Esophagus squamous epithelium (tissue), 5 donors: ENCODE measurements at regions not wholly inside any gene's neighbourhood (a gene's known extent, or its start where the extent isn't known, plus 50 kb on each side); places are given as distances from the start of the nearest gene placed in this dataset.

ENCODE experiments used
- DNase-seq: peaks from one replicate; lab custom pipeline; 2025; lab: John Stamatoyannopoulos, UW
- H3K27ac ChIP-seq, 4 donors: fragments of 200-600 bp; sonication (generic); one replicate each; pipeline ENCODE4 v1.5.1; 2016 to 2019; ENCODE audit warnings: mild to moderate bottlenecking in 1 of 4
- H3K27me3 ChIP-seq, 4 donors: fragments of 200-600 bp; sonication (generic); 1 replicate in 3 of 4; 2 replicates in 1 of 4; pipeline versions ENCODE4 v1.5.1 to v1.6.0; 2017 to 2021; ENCODE audit warnings: antibody characterized with exemption in 1 of 4
- H3K36me3 ChIP-seq, 3 donors: fragments of 200-600 bp; sonication (generic); one replicate each; pipeline ENCODE4 v1.5.1; 2016 to 2019
- H3K4me1 ChIP-seq, 3 donors: fragments of 200-600 bp; sonication (generic); one replicate each; pipeline ENCODE4 v1.5.1; 2017 to 2019
- H3K4me3 ChIP-seq, 4 donors: fragments of 200-600 bp; sonication (generic); 1 replicate in 3 of 4; 2 replicates in 1 of 4; pipeline ENCODE4 v1.5.1; 2016 to 2019; ENCODE audit warnings: mild to moderate bottlenecking in 2 of 4, moderate library complexity in 1 of 4
- H3K9me3 ChIP-seq, 3 donors: fragments of 200-600 bp; sonication (generic); one replicate each; pipeline ENCODE4 v1.5.1; 2016 to 2019
- POLR2A ChIP-seq, 4 donors: fragments of 450-650 bp; IDR thresholded peaks; one replicate each; pipeline ENCODE4 v1.6.1; 2017; ENCODE audit warnings: antibody characterized with exemption in 4 of 4, mild to moderate bottlenecking in 4 of 4, moderate library complexity in 3 of 4
- WGBS, 2 donors: methylation state at CpG; one replicate each; pipeline ENCODE4 v1.1.5; 2018; 5-methylcytosine and 5-hydroxymethylcytosine counted together
- intact Hi-C: fragments of 100-400 bp; cut with DNase I; formaldehyde crosslinking; loops from one replicate; pipeline ENCODE4 v1.15.0; 2022
- TF ChIP-seq, protein P1 (sequence below), 6 experiments: fragments of 450-650 bp in 4 of 6; fragments of 200-600 bp in 2 of 6; sonication (generic) in 2 of 6; IDR thresholded peaks; one replicate each; pipeline ENCODE4 v1.5.1; 2016 to 2019; ENCODE audit warnings: antibody characterized with exemption in 6 of 6, mild to moderate bottlenecking in 4 of 6, moderate library complexity in 4 of 6
- donor health status: DM: yes; HTN: yes; CAD: no.

- no peaks in the 10 kb centered on the region for H3K4me1 ChIP-seq
- H3K27me3 ChIP-seq, result no peaks in the 10 kb centered on the region
- no peaks in the 10 kb centered on the region for H3K36me3 ChIP-seq
- no peak overlapping the region for H3K27ac ChIP-seq
- H3K9me3 ChIP-seq, result peaks cover 0 to 3% (median 0%) of the 10 kb centered on the region in 3 donors
- H3K4me3 ChIP-seq, result no peak overlapping the region
- no peak for DNase-seq
- WGBS, 2 donors, result 42 to 45% methylated on average over 1 of the region's 1 CpG
- intact Hi-C loops, result no loop called here
- TF ChIP-seq, protein P1, sequence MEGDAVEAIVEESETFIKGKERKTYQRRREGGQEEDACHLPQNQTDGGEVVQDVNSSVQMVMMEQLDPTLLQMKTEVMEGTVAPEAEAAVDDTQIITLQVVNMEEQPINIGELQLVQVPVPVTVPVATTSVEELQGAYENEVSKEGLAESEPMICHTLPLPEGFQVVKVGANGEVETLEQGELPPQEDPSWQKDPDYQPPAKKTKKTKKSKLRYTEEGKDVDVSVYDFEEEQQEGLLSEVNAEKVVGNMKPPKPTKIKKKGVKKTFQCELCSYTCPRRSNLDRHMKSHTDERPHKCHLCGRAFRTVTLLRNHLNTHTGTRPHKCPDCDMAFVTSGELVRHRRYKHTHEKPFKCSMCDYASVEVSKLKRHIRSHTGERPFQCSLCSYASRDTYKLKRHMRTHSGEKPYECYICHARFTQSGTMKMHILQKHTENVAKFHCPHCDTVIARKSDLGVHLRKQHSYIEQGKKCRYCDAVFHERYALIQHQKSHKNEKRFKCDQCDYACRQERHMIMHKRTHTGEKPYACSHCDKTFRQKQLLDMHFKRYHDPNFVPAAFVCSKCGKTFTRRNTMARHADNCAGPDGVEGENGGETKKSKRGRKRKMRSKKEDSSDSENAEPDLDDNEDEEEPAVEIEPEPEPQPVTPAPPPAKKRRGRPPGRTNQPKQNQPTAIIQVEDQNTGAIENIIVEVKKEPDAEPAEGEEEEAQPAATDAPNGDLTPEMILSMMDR (IDR thresholded peaks at IDR 0.05), result no peak
- no peak for TF ChIP-seq POLR2A (IDR thresholded peaks at IDR 0.05)
These were observed 427.8 kb downstream of the CDH9 start for GRCh38 chr5:26610577-26610976.

DNA sequence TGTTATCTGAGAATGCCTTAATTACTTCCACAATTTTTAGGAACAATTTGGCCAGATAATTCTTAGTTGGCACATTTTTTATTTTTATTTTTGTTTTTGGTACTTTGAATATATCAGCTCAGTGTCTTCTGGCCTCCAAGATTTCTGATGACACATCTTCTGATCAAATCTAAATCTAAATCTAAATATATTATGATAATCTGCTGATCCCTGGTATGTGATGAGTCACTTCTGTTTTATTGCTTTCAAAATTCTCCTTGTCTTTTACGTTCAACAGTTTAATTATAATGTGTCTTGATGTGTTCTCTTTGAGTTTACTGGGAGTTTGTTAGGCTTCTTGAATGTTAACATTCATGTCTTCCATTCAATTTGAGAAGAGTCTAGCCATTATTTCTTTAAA, 436.8 kb downstream of the CDH9 start:
- H3K36me3 ChIP-seq, result no peaks in the 10 kb centered on the region
- 60 to 76% methylated on average over 1 of the region's 1 CpG for WGBS, 2 donors
- no peak overlapping the region for H3K27ac ChIP-seq
- TF ChIP-seq, protein P1 (IDR thresholded peaks at IDR 0.05), result no peak
- TF ChIP-seq POLR2A (IDR thresholded peaks at IDR 0.05), result no peak
- H3K4me3 ChIP-seq, result no peak overlapping the region
- no peak for DNase-seq
- H3K27me3 ChIP-seq, result no peaks in the 10 kb centered on the region
- H3K9me3 ChIP-seq, result no peaks in the 10 kb centered on the region
- H3K4me1 ChIP-seq, result no peaks in the 10 kb centered on the region
- intact Hi-C loops, result no loop called here

DNA sequence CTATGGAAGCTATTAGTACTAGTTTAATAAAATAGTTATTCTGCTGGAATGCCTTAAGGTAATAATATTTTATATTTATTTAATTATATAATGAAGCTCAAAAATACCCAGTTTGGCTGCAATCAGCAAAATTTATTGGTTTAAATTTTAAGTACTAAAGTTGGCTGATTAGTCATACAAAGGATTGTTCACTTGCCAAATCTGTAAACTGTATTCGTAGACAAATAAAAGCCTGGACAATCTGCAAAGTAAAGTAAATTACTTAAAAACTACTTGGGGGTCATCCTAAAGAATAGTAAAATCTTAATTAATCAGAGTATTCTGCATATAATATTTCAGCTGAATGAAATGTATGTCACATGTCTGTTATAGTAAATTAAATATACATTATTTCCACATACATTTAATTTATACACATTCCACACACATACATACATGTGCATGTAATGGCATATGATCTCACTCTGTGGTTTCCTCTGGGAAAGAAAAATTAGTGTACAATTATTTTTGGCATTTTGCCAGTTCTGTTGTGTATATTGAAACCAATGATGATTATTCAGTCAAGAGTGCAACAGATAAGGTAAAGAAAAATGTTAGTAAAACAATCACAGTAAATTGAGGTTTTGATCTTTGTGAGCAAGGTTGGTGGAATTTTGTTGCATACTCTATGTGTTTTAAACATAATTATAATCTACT, 455.9 kb downstream of the CDH9 start:
- intact Hi-C loops, result no loop called here
- no peaks in the 10 kb centered on the region for H3K9me3 ChIP-seq
- 48 to 52% methylated on average over 1 of the region's 1 CpG for WGBS, 2 donors
- H3K27me3 ChIP-seq, result no peaks in the 10 kb centered on the region
- DNase-seq, result no peak
- TF ChIP-seq POLR2A (IDR thresholded peaks at IDR 0.05), result no peak
- TF ChIP-seq, protein P1 (IDR thresholded peaks at IDR 0.05), result no peak
- H3K4me3 ChIP-seq, result no peak overlapping the region
- no peaks in the 10 kb centered on the region for H3K4me1 ChIP-seq
- no peak overlapping the region for H3K27ac ChIP-seq
- no peaks in the 10 kb centered on the region for H3K36me3 ChIP-seq

DNA sequence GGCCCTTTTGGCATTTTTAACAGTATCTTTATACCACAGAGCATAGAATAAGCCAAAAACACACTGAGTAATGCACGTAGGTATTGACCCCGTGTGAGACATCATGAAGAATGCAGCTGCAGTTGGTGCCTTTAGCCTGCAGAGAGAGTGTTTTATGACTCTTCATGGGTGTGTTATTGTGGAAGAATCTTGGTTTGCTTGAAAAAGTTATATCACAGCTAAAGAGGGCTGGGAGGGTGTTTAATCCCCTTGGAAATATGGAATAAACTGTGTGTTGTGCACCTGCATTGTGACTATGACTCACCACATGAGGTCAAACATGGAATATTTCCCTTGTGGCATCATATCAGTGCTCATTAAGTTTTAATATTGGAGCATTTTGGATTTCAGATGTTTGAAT, 458.7 kb downstream of the CDH9 start:
- Histone ChIP-seq H3K27me3 (no peaks in the 10 kb centered on the region), H3K4me3 (no peak overlapping the region), H3K9me3 (no peaks in the 10 kb centered on the region), H3K36me3 (no peaks in the 10 kb centered on the region), H3K4me1 (no peaks in the 10 kb centered on the region), H3K27ac (no peak overlapping the region)
- intact Hi-C loops, result no loop called here
- no peak for DNase-seq
- TF ChIP-seq POLR2A (IDR thresholded peaks at IDR 0.05), result no peak
- TF ChIP-seq, protein P1 (IDR thresholded peaks at IDR 0.05), result no peak
- 76 to 82% methylated on average over 2 of the region's 2 CpGs for WGBS, 2 donors

DNA sequence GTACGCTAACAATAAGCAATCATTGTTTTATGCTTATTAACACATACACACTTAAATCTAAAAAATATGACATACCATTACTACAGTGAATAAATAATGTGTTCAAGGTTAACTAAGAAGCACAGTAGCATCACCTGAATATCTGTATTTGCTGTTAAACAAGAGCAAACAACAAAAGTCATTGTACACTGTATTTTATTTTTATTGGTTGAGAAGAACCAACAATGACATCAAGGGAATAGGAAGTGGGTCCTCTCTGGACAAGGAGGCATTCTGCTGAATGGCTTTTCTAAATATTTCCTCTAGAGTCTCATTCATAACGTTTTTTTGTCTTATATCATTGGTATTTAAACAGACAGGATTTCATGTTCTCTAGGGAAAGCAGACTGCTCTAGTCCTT, 460.4 kb downstream of the CDH9 start:
- Histone ChIP-seq H3K36me3 (no peaks in the 10 kb centered on the region), H3K4me3 (no peak overlapping the region), H3K4me1 (no peaks in the 10 kb centered on the region), H3K9me3 (no peaks in the 10 kb centered on the region), H3K27ac (no peak overlapping the region), H3K27me3 (no peaks in the 10 kb centered on the region)
- intact Hi-C loops, result no loop called here
- WGBS, 2 donors, result 35 to 48% methylated on average over 2 of the region's 2 CpGs
- TF ChIP-seq POLR2A (IDR thresholded peaks at IDR 0.05), result no peak
- TF ChIP-seq, protein P1 (IDR thresholded peaks at IDR 0.05), result no peak
- DNase-seq, result no peak
